NB4 (cell line): ENCODE measurements at regions not wholly inside any gene's neighbourhood (a gene's known extent, or its start where the extent isn't known, plus 50 kb on each side); places are given as distances from the start of the nearest gene placed in this dataset.

Experiments
- CTCF ChIP-seq: IDR thresholded peaks from one replicate; pipeline ENCODE4 v1.5.1; 2012; ENCODE audit warnings: low read depth, low read length
- MAX ChIP-seq: IDR thresholded peaks from 2 replicates; pipeline ENCODE4 v1.6.1; 2011; ENCODE audit warnings: low read depth, low read length
- POLR2A ChIP-seq: IDR thresholded peaks from 2 replicates; pipeline ENCODE4 v1.6.1; 2011; ENCODE audit warnings: mild to moderate bottlenecking; ENCODE audit not compliant: insufficient read length; ENCODE audit errors: extremely low read depth

- TF ChIP-seq CTCF (no peak), POLR2A (no peak), MAX (no peak)
Measured at GRCh38 chr5:124528838-124529237, 217.6 kb downstream of the ZNF608 start.
